Gastroesophageal sphincter (tissue), 2 donors: ENCODE measurements at regions not wholly inside any gene's neighbourhood (a gene's known extent, or its start where the extent isn't known, plus 50 kb on each side); places are given as distances from the start of the nearest gene placed in this dataset.

Experiments
- EP300 ChIP-seq: sonication (generic); formaldehyde crosslinking; IDR thresholded peaks from one replicate; pipeline ENCODE4 v1.6.1; 2017; ENCODE audit warnings: antibody characterized with exemption, mild to moderate bottlenecking
- POLR2A ChIP-seq, 2 donors: fragments of 450-650 bp; IDR thresholded peaks; one replicate each; pipeline ENCODE4 v1.6.1; 2017; ENCODE audit warnings: antibody characterized with exemption in 2 of 2, mild to moderate bottlenecking in 2 of 2, moderate library complexity in 1 of 2

- no peak for TF ChIP-seq POLR2A (IDR thresholded peaks at IDR 0.05)
- TF ChIP-seq EP300, result no peak
Observed at GRCh38 chr5:124001036-124001615, 489.1 kb downstream of the CSNK1G3 start.
